ENCODE measurements at regions not wholly inside any gene's neighbourhood (a gene's known extent, or its start where the extent isn't known, plus 50 kb on each side); places are given as distances from the start of the nearest gene placed in this dataset.

- TF ChIP-seq POLR2A (IDR thresholded peaks at IDR 0.05): no peak
- TF ChIP-seq, protein P1, sequence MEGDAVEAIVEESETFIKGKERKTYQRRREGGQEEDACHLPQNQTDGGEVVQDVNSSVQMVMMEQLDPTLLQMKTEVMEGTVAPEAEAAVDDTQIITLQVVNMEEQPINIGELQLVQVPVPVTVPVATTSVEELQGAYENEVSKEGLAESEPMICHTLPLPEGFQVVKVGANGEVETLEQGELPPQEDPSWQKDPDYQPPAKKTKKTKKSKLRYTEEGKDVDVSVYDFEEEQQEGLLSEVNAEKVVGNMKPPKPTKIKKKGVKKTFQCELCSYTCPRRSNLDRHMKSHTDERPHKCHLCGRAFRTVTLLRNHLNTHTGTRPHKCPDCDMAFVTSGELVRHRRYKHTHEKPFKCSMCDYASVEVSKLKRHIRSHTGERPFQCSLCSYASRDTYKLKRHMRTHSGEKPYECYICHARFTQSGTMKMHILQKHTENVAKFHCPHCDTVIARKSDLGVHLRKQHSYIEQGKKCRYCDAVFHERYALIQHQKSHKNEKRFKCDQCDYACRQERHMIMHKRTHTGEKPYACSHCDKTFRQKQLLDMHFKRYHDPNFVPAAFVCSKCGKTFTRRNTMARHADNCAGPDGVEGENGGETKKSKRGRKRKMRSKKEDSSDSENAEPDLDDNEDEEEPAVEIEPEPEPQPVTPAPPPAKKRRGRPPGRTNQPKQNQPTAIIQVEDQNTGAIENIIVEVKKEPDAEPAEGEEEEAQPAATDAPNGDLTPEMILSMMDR (IDR thresholded peaks at IDR 0.05): no peak
These were observed 299.5 kb upstream of the RASGRP1 start for GRCh38 chr15:38864122-38864521.
